ENCODE measurements at regions not wholly inside any gene's neighbourhood (a gene's known extent, or its start where the extent isn't known, plus 50 kb on each side); places are given as distances from the start of the nearest gene placed in this dataset.
"Not testable (repeated sequence)": the region's sequence is repeated elsewhere in the genome, so short reads cannot be mapped to it uniquely, and the experiment has no call there.

GRCh38 chr2:8376603-8377410 lies 305.0 kb upstream of the ID2 start:
- Histone ChIP-seq H3K4me1 (ENCODE audit: control insufficient read depth in 1 of 2, insufficient read depth in 2 of 2, low read length in 2 of 2) (peaks cover 0 to 3% of the 10 kb centered on the region in 2 donors), H3K9me3 (ENCODE audit: control insufficient read depth in 1 of 2, low read length in 2 of 2) (no peaks in the 10 kb centered on the region), H3K4me3 (ENCODE audit: low read depth in 1 of 2, low read length in 2 of 2) (no peak overlapping the region), H3K27ac (ENCODE audit: low read length) (no peak overlapping the region), H3K36me3 (ENCODE audit: control insufficient read depth in 1 of 2, insufficient read depth in 2 of 2, low read length in 2 of 2) (no peaks in the 10 kb centered on the region), H3K27me3 (ENCODE audit: low read depth, low read length) (no peaks in the 10 kb centered on the region)

- H3K9me3 ChIP-seq (ENCODE audit: control insufficient read depth in 1 of 2, low read length in 2 of 2), result no peaks in the 10 kb centered on the region
- no peaks in the 10 kb centered on the region for H3K27me3 ChIP-seq (ENCODE audit: low read depth, low read length)
- H3K4me1 ChIP-seq (ENCODE audit: control insufficient read depth in 1 of 2, insufficient read depth in 2 of 2, low read length in 2 of 2), result peaks cover 0 to 3% of the 10 kb centered on the region in 2 donors
- no peaks in the 10 kb centered on the region for H3K36me3 ChIP-seq (ENCODE audit: control insufficient read depth in 1 of 2, insufficient read depth in 2 of 2, low read length in 2 of 2)
- no peak overlapping the region for H3K4me3 ChIP-seq (ENCODE audit: low read depth in 1 of 2, low read length in 2 of 2)
- H3K27ac ChIP-seq (ENCODE audit: low read length), result no peak overlapping the region
Measured at GRCh38 chr2:8378016-8378810, 303.6 kb upstream of the ID2 start.

GRCh38 chr2:8379128-8379527 lies 302.7 kb upstream of the ID2 start:
- H3K27me3 ChIP-seq (ENCODE audit: low read depth, low read length), result no peaks in the 10 kb centered on the region
- H3K36me3 ChIP-seq (ENCODE audit: control insufficient read depth in 1 of 2, insufficient read depth in 2 of 2, low read length in 2 of 2), result no peaks in the 10 kb centered on the region
- no peak overlapping the region for H3K4me3 ChIP-seq (ENCODE audit: low read depth in 1 of 2, low read length in 2 of 2)
- H3K9me3 ChIP-seq (ENCODE audit: control insufficient read depth in 1 of 2, low read length in 2 of 2), result no peaks in the 10 kb centered on the region
- peaks cover 0 to 3% of the 10 kb centered on the region in 2 donors for H3K4me1 ChIP-seq (ENCODE audit: control insufficient read depth in 1 of 2, insufficient read depth in 2 of 2, low read length in 2 of 2)
- H3K27ac ChIP-seq (ENCODE audit: low read length), result no peak overlapping the region

GRCh38 chr2:8379549-8379948 lies 302.3 kb upstream of the ID2 start:
- no peak overlapping the region for H3K27ac ChIP-seq (ENCODE audit: low read length)

GRCh38 chr2:8380026-8380425 lies 301.8 kb upstream of the ID2 start:
- H3K36me3 ChIP-seq (ENCODE audit: control insufficient read depth in 1 of 2, insufficient read depth in 2 of 2, low read length in 2 of 2), result no peaks in the 10 kb centered on the region
- H3K4me3 ChIP-seq (ENCODE audit: low read depth in 1 of 2, low read length in 2 of 2), result no peak overlapping the region
- peaks cover 0 to 3% of the 10 kb centered on the region in 2 donors for H3K4me1 ChIP-seq (ENCODE audit: control insufficient read depth in 1 of 2, insufficient read depth in 2 of 2, low read length in 2 of 2)
- no peak overlapping the region for H3K27ac ChIP-seq (ENCODE audit: low read length)
- no peaks in the 10 kb centered on the region for H3K9me3 ChIP-seq (ENCODE audit: control insufficient read depth in 1 of 2, low read length in 2 of 2)
- H3K27me3 ChIP-seq (ENCODE audit: low read depth, low read length), result no peaks in the 10 kb centered on the region

More at GRCh38 chr2:8379549-8379948, 302.3 kb upstream of the ID2 start:
- Histone ChIP-seq H3K4me1 (ENCODE audit: control insufficient read depth in 1 of 2, insufficient read depth in 2 of 2, low read length in 2 of 2) (peaks cover 0 to 3% of the 10 kb centered on the region in 2 donors), H3K36me3 (ENCODE audit: control insufficient read depth in 1 of 2, insufficient read depth in 2 of 2, low read length in 2 of 2) (no peaks in the 10 kb centered on the region), H3K27me3 (ENCODE audit: low read depth, low read length) (no peaks in the 10 kb centered on the region), H3K9me3 (ENCODE audit: control insufficient read depth in 1 of 2, low read length in 2 of 2) (no peaks in the 10 kb centered on the region), H3K4me3 (ENCODE audit: low read depth in 1 of 2, low read length in 2 of 2) (no peak overlapping the region)

GRCh38 chr2:8380566-8380965 lies 301.3 kb upstream of the ID2 start:
- peaks cover 0 to 3% of the 10 kb centered on the region in 2 donors for H3K4me1 ChIP-seq (ENCODE audit: control insufficient read depth in 1 of 2, insufficient read depth in 2 of 2, low read length in 2 of 2)
- H3K36me3 ChIP-seq (ENCODE audit: control insufficient read depth in 1 of 2, insufficient read depth in 2 of 2, low read length in 2 of 2), result no peaks in the 10 kb centered on the region
- H3K9me3 ChIP-seq (ENCODE audit: control insufficient read depth in 1 of 2, low read length in 2 of 2), result no peaks in the 10 kb centered on the region
- H3K27ac ChIP-seq (ENCODE audit: low read length), result no peak overlapping the region
- H3K27me3 ChIP-seq (ENCODE audit: low read depth, low read length), result no peaks in the 10 kb centered on the region
- no peak overlapping the region for H3K4me3 ChIP-seq (ENCODE audit: low read depth in 1 of 2, low read length in 2 of 2)

- Histone ChIP-seq H3K4me1 (ENCODE audit: control insufficient read depth in 1 of 2, insufficient read depth in 2 of 2, low read length in 2 of 2) (peaks cover 0 to 3% of the 10 kb centered on the region in 2 donors), H3K4me3 (ENCODE audit: low read depth in 1 of 2, low read length in 2 of 2) (no peak overlapping the region), H3K27ac (ENCODE audit: low read length) (no peak overlapping the region), H3K27me3 (ENCODE audit: low read depth, low read length) (no peaks in the 10 kb centered on the region), H3K36me3 (ENCODE audit: control insufficient read depth in 1 of 2, insufficient read depth in 2 of 2, low read length in 2 of 2) (no peaks in the 10 kb centered on the region), H3K9me3 (ENCODE audit: control insufficient read depth in 1 of 2, low read length in 2 of 2) (no peaks in the 10 kb centered on the region)
Measured at GRCh38 chr2:8382485-8382884, 299.4 kb upstream of the ID2 start.

- not testable (repeated sequence) for H3K27me3 ChIP-seq (ENCODE audit: low read depth, low read length); H3K4me1 ChIP-seq (ENCODE audit: control insufficient read depth in 1 of 2, insufficient read depth in 2 of 2, low read length in 2 of 2); H3K36me3 ChIP-seq (ENCODE audit: control insufficient read depth in 1 of 2, insufficient read depth in 2 of 2, low read length in 2 of 2); H3K9me3 ChIP-seq (ENCODE audit: control insufficient read depth in 1 of 2, low read length in 2 of 2); H3K27ac ChIP-seq (ENCODE audit: low read length); H3K4me3 ChIP-seq (ENCODE audit: low read depth in 1 of 2, low read length in 2 of 2)
Measured at GRCh38 chr2:8386748-8387147, 295.1 kb upstream of the ID2 start.

- Histone ChIP-seq H3K4me1 (ENCODE audit: control insufficient read depth in 1 of 2, insufficient read depth in 2 of 2, low read length in 2 of 2) (peaks cover 0 to 8% of the 10 kb centered on the region in 2 donors), H3K36me3 (ENCODE audit: control insufficient read depth in 1 of 2, insufficient read depth in 2 of 2, low read length in 2 of 2) (no peaks in the 10 kb centered on the region), H3K27me3 (ENCODE audit: low read depth, low read length) (no peaks in the 10 kb centered on the region), H3K4me3 (ENCODE audit: low read depth in 1 of 2, low read length in 2 of 2) (no peak overlapping the region), H3K9me3 (ENCODE audit: control insufficient read depth in 1 of 2, low read length in 2 of 2) (no peaks in the 10 kb centered on the region), H3K27ac (ENCODE audit: low read length) (no peak overlapping the region)
Measured at GRCh38 chr2:8388781-8389180, 293.1 kb upstream of the ID2 start.

- H3K36me3 ChIP-seq (ENCODE audit: control insufficient read depth in 1 of 2, insufficient read depth in 2 of 2, low read length in 2 of 2), result no peaks in the 10 kb centered on the region
- no peak overlapping the region for H3K27ac ChIP-seq (ENCODE audit: low read length)
- H3K9me3 ChIP-seq (ENCODE audit: control insufficient read depth in 1 of 2, low read length in 2 of 2), result no peaks in the 10 kb centered on the region
- H3K4me1 ChIP-seq (ENCODE audit: control insufficient read depth in 1 of 2, insufficient read depth in 2 of 2, low read length in 2 of 2), result peaks cover 0 to 8% of the 10 kb centered on the region in 2 donors
- H3K27me3 ChIP-seq (ENCODE audit: low read depth, low read length), result no peaks in the 10 kb centered on the region
- H3K4me3 ChIP-seq (ENCODE audit: low read depth in 1 of 2, low read length in 2 of 2), result no peak overlapping the region
Measured at GRCh38 chr2:8389431-8390108, 292.3 kb upstream of the ID2 start.

GRCh38 chr2:8391126-8391525 lies 290.7 kb upstream of the ID2 start:
- Histone ChIP-seq H3K36me3 (ENCODE audit: control insufficient read depth in 1 of 2, insufficient read depth in 2 of 2, low read length in 2 of 2) (no peaks in the 10 kb centered on the region), H3K4me1 (ENCODE audit: control insufficient read depth in 1 of 2, insufficient read depth in 2 of 2, low read length in 2 of 2) (peaks cover 0 to 8% of the 10 kb centered on the region in 2 donors), H3K4me3 (ENCODE audit: low read depth in 1 of 2, low read length in 2 of 2) (no peak overlapping the region), H3K27me3 (ENCODE audit: low read depth, low read length) (no peaks in the 10 kb centered on the region), H3K9me3 (ENCODE audit: control insufficient read depth in 1 of 2, low read length in 2 of 2) (no peaks in the 10 kb centered on the region), H3K27ac (ENCODE audit: low read length) (no peak overlapping the region)

All from muscle layer of duodenum (tissue), 2 donors.